GM18519 (cell line): ENCODE measurements at regions not wholly inside any gene's neighbourhood (a gene's known extent, or its start where the extent isn't known, plus 50 kb on each side); places are given as distances from the start of the nearest gene placed in this dataset.

Experiments used
- ATAC-seq: cut with Tn5 transposase; IDR thresholded peaks from one replicate; pipeline ENCODE4 v1.9.1; 2021; ENCODE audit warnings: mild to moderate bottlenecking, moderate library complexity; ENCODE audit not compliant: unreplicated experiment, low FRiP score

DNA sequence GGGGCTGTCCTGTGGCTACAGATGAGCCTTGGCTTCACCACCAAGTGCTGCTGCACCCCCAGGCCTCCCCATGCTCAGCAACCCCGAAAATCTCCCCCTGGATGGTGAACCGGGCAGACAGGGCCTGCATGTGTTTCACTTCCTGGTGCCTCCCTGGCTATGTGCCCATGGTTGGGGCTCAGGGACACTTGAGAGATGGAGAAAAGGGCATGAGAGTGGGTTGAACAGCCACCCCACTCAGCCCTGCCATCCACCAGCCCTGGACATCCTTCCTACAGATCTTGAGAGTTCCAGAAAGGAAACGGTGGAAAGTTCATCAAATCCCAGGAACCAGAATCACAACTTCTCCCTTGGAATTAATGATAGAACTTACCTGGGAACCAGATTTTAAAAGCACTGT lies 74.7 kb upstream of the TEX51 start:
- ATAC-seq: no peak

GRCh38 chr2:126824663-126825062 lies 74.0 kb upstream of the TEX51 start:
- ATAC-seq: no peak

DNA sequence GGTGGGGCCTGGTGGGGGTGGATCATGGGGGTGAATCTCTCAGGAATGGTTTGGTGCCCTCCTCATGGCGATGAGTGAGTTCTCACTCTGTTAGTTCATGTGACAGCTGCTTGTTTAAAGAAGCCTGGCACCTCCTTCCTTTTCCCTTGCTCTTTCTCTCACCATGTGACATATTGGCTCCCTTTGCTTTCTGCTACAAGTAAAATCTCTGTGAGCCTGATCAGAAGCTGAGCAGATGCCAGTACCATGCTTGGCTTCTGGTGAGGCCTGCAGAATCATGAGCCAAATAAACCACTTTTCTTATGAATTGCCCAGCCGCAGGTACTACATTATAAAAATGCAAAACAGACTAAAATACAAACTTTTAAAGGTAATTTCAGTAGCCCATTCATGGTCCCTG lies 73.4 kb upstream of the TEX51 start:
- ATAC-seq: no peak

DNA sequence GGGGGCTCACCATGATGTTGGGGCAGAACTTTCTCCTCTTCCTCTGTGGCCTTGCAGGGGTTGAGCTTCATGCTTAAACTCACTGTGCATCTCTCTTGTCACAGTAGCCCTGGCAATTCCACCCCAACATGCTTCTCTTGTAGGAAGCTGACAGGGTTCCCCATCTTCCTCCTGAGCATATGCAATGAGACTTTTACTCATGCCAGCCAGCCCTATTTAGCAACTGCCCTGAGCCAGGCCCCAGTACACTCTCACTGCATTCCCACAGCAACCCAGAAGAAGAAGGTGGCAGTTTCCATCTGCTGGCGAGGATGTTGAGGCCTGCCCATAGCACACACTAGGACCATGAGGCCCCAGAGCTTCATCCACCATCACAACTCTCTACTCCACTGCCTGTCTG lies 72.2 kb upstream of the TEX51 start:
- no peak for ATAC-seq

- no peak for ATAC-seq
Measured at GRCh38 chr2:126827371-126827770, 71.3 kb upstream of the TEX51 start.

- no peak for ATAC-seq
Measured at GRCh38 chr2:126828051-126828450, 70.6 kb upstream of the TEX51 start.

DNA sequence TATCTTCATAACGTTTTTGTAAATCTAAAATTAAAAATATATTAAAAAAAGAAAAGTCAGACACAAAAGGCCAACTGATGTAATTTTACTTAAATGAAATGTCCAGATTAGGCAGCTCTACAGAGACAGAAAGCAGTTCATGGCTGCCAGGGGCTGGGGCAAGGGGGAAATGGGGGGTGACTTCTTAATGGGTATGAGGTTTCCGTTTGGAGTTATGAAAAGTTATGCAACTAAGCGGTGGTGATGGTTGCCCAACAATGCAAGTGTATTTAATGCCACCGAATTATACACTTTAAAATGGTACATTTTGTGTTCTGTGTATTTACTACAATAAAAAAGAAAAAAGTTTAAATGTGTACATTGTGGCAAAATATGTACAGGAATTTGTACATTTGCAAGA lies 70.2 kb upstream of the TEX51 start:
- ATAC-seq: no peak

GRCh38 chr2:126831234-126832005 lies 67.3 kb upstream of the TEX51 start:
- ATAC-seq: no peak

DNA sequence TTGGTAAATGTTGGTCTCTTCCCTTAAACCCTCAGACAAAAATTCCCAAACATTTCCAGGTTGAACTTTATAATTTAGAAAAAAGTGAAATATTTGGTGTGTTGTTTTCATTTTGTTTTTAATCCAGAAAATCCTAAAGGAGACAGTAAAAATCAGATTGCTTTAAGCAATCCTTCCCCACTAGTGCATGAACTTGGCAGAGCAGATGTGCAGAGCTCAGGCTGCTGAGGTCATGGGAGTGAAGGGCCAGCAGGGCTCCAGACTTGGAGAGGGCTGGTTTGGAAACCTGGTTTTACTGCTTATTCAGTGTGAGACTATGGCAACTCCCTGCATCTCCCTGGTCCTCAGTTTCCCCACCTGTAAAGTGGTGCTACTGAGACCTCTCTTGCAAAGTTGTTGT lies 66.7 kb upstream of the TEX51 start:
- no peak for ATAC-seq

- no peak for ATAC-seq
Measured at GRCh38 chr2:126832757-126833156, 65.9 kb upstream of the TEX51 start.

GRCh38 chr2:126834006-126834659 lies 64.6 kb upstream of the TEX51 start:
- ATAC-seq: no peak

DNA sequence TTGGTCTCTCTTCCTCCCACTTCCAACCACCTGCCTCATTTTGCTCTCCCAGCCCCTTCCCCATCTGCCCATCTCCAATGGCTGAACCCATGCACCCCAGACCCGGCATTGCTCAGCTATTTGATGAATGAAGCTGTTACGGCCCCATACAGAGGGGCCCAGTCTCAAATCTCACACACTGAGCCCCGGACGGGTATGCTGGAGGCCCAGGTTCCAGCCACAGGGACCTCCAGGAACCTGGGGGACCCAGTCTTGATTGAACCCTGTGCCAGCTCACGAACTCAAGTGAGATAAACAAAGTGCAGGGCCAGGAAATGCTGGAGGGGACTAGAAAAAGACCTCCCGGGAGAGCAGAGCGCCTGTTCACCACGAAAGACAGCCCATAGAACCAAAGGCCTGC lies 63.4 kb upstream of the TEX51 start:
- no peak for ATAC-seq

DNA sequence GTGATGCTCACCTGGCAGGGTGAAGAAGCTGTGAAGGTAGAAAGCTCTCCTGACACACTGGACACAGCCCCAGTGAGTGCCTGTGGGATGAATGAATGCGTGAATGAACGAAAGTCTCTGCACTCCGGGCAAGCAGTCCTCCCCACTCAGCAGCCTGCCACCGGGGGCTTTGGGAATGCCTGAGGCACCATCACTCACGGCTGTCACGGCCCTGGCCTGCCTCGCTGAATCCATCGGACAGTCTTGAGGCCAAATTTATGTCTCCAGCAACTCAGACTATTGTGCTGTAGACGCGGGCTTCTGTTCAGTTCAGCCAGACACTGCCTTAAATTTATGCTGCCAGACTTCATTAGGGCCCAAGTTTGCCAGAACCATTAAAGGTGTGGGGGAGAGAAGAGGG lies 62.9 kb upstream of the TEX51 start:
- ATAC-seq: no peak

- ATAC-seq: no peak
Measured at GRCh38 chr2:126836761-126837679, 61.7 kb upstream of the TEX51 start.

DNA sequence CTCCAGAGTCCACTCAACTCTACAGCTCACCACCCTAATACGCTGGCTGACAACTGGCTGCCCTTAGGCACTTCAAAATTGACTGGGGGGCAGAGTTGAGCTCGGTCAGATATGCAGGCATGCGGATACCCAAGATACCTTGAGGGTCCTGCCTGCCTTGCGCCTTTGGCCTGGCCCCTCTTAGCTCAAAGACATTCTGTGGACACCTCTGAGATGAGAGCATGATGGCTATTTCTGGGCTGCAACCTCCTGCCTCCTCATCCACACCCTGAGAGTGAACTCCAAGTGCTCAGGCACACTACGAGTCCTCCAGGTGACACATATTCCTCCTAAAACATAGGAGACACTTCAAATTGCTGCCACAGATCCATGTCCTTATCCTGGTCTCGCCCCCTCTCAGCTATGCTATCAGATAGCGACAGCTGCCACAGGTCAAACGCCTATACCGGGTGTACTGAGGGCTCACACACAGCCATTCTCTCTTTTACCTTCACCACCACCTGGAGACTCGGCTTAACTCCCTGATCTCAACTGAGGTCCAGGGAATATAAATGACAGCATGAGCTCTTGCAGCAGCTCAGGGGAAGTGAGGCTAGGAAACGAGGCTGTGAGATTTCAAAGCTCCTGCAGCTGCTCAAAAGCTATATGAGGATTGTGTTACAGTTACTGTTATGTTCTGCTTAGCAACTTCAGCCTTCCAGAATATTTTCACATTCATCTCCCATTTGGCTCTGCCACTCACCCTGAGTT lies 60.5 kb upstream of the TEX51 start:
- ATAC-seq: no peak

DNA sequence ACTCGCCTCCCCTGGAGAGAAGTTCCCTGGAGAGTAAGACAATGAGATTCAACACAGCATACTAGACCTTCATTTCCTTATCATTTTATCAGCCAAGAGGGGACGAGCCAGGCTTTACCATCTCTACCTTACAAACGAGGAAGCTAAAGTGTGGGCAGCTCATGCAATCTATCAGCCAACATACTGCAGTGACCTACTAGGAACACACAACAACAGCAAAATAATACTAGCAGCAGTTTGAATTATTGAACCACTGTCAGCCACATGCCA lies 60.0 kb upstream of the TEX51 start:
- ATAC-seq: no peak

DNA sequence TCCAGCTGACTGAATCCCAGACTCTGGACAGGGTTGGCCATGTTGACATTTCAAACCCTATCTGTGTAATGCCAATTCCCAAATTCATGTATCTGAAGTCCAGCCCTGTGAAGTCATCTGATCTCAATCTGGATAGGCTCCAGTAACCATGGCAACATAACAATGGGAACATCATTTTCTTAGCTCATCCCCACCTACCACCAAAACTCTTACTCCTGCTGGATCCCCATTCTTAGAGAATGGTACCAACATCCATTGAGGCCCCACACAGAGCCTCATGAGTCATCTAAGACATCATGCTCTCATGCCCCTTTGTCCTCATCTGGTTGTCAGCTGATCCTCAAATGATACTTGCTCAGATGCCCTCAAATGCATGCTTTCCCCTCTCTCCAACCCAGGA lies 58.9 kb upstream of the TEX51 start:
- no peak for ATAC-seq

GRCh38 chr2:126843081-126843480 lies 55.6 kb upstream of the TEX51 start:
- ATAC-seq: no peak

- no peak for ATAC-seq
Measured at GRCh38 chr2:126846241-126846640, 52.4 kb upstream of the TEX51 start.
